ENCODE measurements at regions not wholly inside any gene's neighbourhood (a gene's known extent, or its start where the extent isn't known, plus 50 kb on each side); places are given as distances from the start of the nearest gene placed in this dataset.

GRCh38 chr2:48110492-48110891 lies 204.0 kb upstream of the FOXN2 start (continued):
- no peak for TF ChIP-seq PRDM10 (IDR thresholded peaks at IDR 0.05; ENCODE audit: partially characterized antibody)

GRCh38 chr2:48112911-48113680 lies 201.4 kb upstream of the FOXN2 start:
- no peak overlapping the region for H3K4me2 ChIP-seq (ENCODE audit: insufficient read depth, low read length)
- in situ Hi-C loops (cut with MboI): no loop called here
- no TSS peak for BruUV-seq (replicated peaks)

More at GRCh38 chr2:48112911-48113680, 201.4 kb upstream of the FOXN2 start:
- Histone ChIP-seq H3K9me3 (replicated peaks; ENCODE audit: control insufficient read depth, insufficient read depth, low read depth, low read length) (no peaks in the 10 kb centered on the region), H4K20me1 (replicated peaks; ENCODE audit: control insufficient read depth, insufficient read depth, low read length) (no peaks in the 10 kb centered on the region), H3K4me3 (no peak overlapping the region), H3K36me3 (ENCODE audit: control insufficient read depth, insufficient read depth, low read length) (no peaks in the 10 kb centered on the region), H3K9ac (ENCODE audit: insufficient read depth in 1 of 2, low read depth in 2 of 2, low read length in 2 of 2) (peak overlapping the region in 1 of 2 experiments; percentile 37; a peak in 1 of 4 replicates), H3K4me1 (replicated peaks in 1 of 2; ENCODE audit: control insufficient read depth in 2 of 2, insufficient read depth in 2 of 2, low read length in 2 of 2) (peaks cover 23 to 24% of the 10 kb centered on the region in 2 experiments; a peak in 4 of 5 replicates), H3K79me2 (ENCODE audit: control insufficient read depth, insufficient read depth, low read length) (no peaks in the 10 kb centered on the region), H3K27me3 (ENCODE audit: control insufficient read depth in 2 of 2, insufficient read depth in 2 of 2, low read length in 2 of 2) (no peaks in the 10 kb centered on the region), H3K27ac (ENCODE audit: extremely low read depth, low read depth, low read length) (peak overlapping the region; percentile 43; the same call in 1 of the 3 replicates), H2AFZ (ENCODE audit: low read depth, low read length) (peak overlapping the region; percentile 64), H3K9me1 (ENCODE audit: control insufficient read depth, insufficient read depth, low read length) (no peaks in the 10 kb centered on the region)
- DNase-seq (ENCODE audit: extremely low read depth in 1 of 4, low spot score in 3 of 4) (no peak), FAIRE-seq (no peak), ATAC-seq (no peak)
- intact Hi-C loops (cut with micrococcal nuclease): no loop called here
- CTCF ChIA-PET (ENCODE audit: low intra/inter-chr PET ratio): no interaction called here
- 75% methylated on average over 5 of the region's 5 CpGs for WGBS (ENCODE audit: insufficient coverage, low coverage, missing lambda C conversion rate)
- TF ChIP-seq CEBPB (tag; IDR thresholded peaks at IDR 0.05): peak; percentile 59
- TF ChIP-seq CEBPG (CRISPR knock-in tag; IDR thresholded peaks at IDR 0.05): no peak
- TF ChIP-seq CEBPG (tag; conservative IDR thresholded peaks at IDR 0.05 in 1 of 2, IDR thresholded peaks at IDR 0.05 in 1 of 2): peak in 1 of 2 experiments; percentile 50; a peak in 2 of 4 replicates
- no peak for TF ChIP-seq CTCFL (IDR thresholded peaks at IDR 0.05; ENCODE audit: borderline replicate concordance, insufficient read depth, low read depth, low read length, poor library complexity, severe bottlenecking)
- POLR2A ChIA-PET: interaction anchor here (0.6 to 1.2 kb wide), 6 partner anchors 11 to 270 kb away, joined by 3 to 4 read pairs (median 3); no protein-coding TSS in a partner anchor

All from K562 (cell line).